Thoracic aorta (tissue), 2 donors: ENCODE measurements at regions not wholly inside any gene's neighbourhood (a gene's known extent, or its start where the extent isn't known, plus 50 kb on each side); places are given as distances from the start of the nearest gene placed in this dataset.

Source experiments
- ATAC-seq: fragments of 150-250 bp; one replicate; pipeline ENCODE4 v1.8.0; 2017; ENCODE audit warnings: low read depth; ENCODE audit not compliant: insufficient number of reproducible peaks, low FRiP score
- DNase-seq: peaks from one replicate; pipeline ENCODE4 v3.0.0-alpha.2; 2020; ENCODE audit warnings: low spot score
- H3K27ac ChIP-seq, 2 donors: fragments of 200-600 bp; sonication (generic); 1 replicate in 1 of 2; 2 replicates in 1 of 2; pipeline ENCODE4 v1.5.1; 2016; ENCODE audit warnings: mild to moderate bottlenecking in 2 of 2, moderate library complexity in 2 of 2
- H3K27me3 ChIP-seq: fragments of 200-600 bp; sonication (generic); replicated peaks from 2 replicates; pipeline ENCODE4 v1.6.0; 2016; ENCODE audit warnings: mild to moderate bottlenecking; ENCODE audit not compliant: insufficient read depth
- H3K36me3 ChIP-seq: fragments of 200-600 bp; sonication (generic); one replicate; pipeline ENCODE4 v1.5.1; 2016
- H3K4me1 ChIP-seq, 2 donors: fragments of 200-600 bp; sonication (generic); 1 replicate in 1 of 2; 2 replicates in 1 of 2; pipeline versions ENCODE4 v1.5.1 to v1.6.0; 2016; ENCODE audit warnings: low read depth in 2 of 2, mild to moderate bottlenecking in 1 of 2; ENCODE audit not compliant: control insufficient read depth in 1 of 2
- H3K4me3 ChIP-seq: fragments of 200-600 bp; sonication (generic); 2 replicates; pipeline ENCODE4 v1.5.1; 2016; ENCODE audit warnings: mild to moderate bottlenecking
- H3K9me3 ChIP-seq: fragments of 200-600 bp; sonication (generic); 2 replicates; pipeline ENCODE4 v1.5.1; 2016
- CTCF ChIP-seq: fragments of 200-600 bp; sonication (generic); IDR thresholded peaks from one replicate; pipeline ENCODE4 v1.5.1; 2019; ENCODE audit warnings: antibody characterized with exemption

GRCh38 chr2:158034198-158034866 is 67.3 kb upstream of the UPP2 start:
- Histone ChIP-seq H3K27ac (no peak overlapping the region), H3K4me3 (no peak overlapping the region), H3K9me3 (no peaks in the 10 kb centered on the region), H3K27me3 (no peaks in the 10 kb centered on the region), H3K36me3 (no peaks in the 10 kb centered on the region), H3K4me1 (no peaks in the 10 kb centered on the region)
- TF ChIP-seq CTCF = no peak
- no peak for ATAC-seq
- DNase-seq = no peak

GRCh38 chr2:158031371-158031770 is 70.3 kb upstream of the UPP2 start:
- no peak for DNase-seq
- Histone ChIP-seq H3K4me3 (no peak overlapping the region), H3K9me3 (no peaks in the 10 kb centered on the region), H3K4me1 (no peaks in the 10 kb centered on the region), H3K27ac (no peak overlapping the region), H3K27me3 (no peaks in the 10 kb centered on the region), H3K36me3 (no peaks in the 10 kb centered on the region)
- ATAC-seq = no peak
- no peak for TF ChIP-seq CTCF

DNA sequence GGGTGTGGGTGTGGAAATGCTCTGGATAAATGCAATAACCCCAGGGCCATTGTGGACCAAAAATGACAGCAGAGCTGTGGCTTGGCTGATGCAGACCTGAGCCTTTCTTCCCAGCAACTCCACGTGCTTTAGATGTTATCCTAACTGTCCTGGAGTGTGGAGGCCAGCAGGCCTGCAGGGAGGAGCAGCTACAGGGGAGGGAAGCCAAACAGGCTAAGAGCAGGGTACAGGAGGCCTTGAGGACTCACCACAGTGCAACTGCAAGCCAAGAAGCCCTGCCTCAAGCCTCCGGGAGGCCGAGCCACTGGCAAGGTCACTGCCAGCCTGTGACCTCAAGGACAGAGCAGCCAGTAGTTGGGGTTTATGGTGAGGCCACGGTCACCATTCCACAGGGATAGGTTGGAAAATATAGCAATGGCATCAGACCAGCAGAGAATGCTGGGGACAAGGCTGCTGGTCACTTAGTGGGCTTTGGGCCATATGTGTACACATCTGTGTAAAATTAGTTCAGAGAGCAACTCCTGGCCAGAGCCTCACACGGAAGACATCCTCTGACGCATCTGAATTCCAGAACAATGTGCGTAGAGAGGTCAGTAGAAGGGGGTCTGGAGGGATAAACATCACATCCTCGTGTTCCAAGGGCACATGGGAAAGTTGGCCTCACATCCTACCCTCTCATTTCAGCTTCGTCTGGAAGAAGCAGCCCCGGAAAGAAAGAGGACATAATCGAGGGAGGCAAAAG is 76.2 kb upstream of the UPP2 start:
- Histone ChIP-seq H3K36me3 (no peaks in the 10 kb centered on the region), H3K9me3 (no peaks in the 10 kb centered on the region), H3K27me3 (no peaks in the 10 kb centered on the region), H3K4me1 (no peaks in the 10 kb centered on the region), H3K4me3 (no peak overlapping the region), H3K27ac (no peak overlapping the region)
- no peak for TF ChIP-seq CTCF
- ATAC-seq (no peak), DNase-seq (no peak)

DNA sequence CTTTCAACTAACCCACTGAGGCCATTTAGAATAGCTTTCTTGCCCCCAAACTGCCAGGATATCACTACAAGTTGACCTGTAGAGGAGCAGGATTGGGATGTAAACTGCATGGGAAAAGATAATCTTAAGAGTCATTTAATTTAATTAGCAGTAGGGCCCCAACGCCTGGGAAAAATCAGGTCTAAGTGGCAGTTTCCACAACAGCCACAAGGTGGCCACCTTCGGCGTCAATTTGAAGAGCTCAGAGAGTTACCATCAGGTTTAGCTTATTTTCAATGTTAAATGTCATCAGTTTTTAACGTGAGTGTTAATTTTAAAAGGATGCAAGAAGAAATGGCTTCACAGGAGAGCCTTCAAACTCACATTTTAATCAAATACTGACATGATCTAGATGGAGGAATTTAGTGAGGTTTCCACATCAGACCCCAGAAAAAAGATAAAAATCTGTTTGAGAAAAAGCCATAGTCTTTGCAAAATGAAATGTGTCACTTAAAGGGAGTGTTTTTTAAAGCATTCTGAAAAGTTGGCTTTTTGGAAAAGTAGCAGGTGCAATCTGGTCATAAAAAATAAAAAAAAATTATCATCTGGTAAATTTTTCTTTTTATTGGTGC is 77.3 kb upstream of the UPP2 start:
- ATAC-seq (no peak), DNase-seq (no peak)
- TF ChIP-seq CTCF = peak; percentile 75
- no peaks in the 10 kb centered on the region for H3K27me3 ChIP-seq
- no peaks in the 10 kb centered on the region for H3K36me3 ChIP-seq
- no peaks in the 10 kb centered on the region for H3K4me1 ChIP-seq
- no peak overlapping the region for H3K27ac ChIP-seq
- no peak overlapping the region for H3K4me3 ChIP-seq
- H3K9me3 ChIP-seq = no peaks in the 10 kb centered on the region

GRCh38 chr2:158022888-158023287 is 78.8 kb upstream of the UPP2 start:
- Histone ChIP-seq H3K27me3 (no peaks in the 10 kb centered on the region), H3K36me3 (no peaks in the 10 kb centered on the region), H3K4me3 (no peak overlapping the region), H3K4me1 (no peaks in the 10 kb centered on the region), H3K27ac (no peak overlapping the region), H3K9me3 (no peaks in the 10 kb centered on the region)
- no peak for ATAC-seq
- no peak for DNase-seq
- TF ChIP-seq CTCF = no peak
